ENCODE measurements at regions not wholly inside any gene's neighbourhood (a gene's known extent, or its start where the extent isn't known, plus 50 kb on each side); places are given as distances from the start of the nearest gene placed in this dataset.

- TF ChIP-seq CTCF (conservative IDR thresholded peaks at IDR 0.05; ENCODE audit: low read length) (no peak), EZH2phosphoT487 (IDR thresholded peaks at IDR 0.05; ENCODE audit: borderline replicate concordance, low read depth, low read length) (no peak)
Measured at GRCh38 chr10:2836921-2837662, 230.3 kb upstream of the PFKP start.
